ENCODE measurements at regions not wholly inside any gene's neighbourhood (a gene's known extent, or its start where the extent isn't known, plus 50 kb on each side); places are given as distances from the start of the nearest gene placed in this dataset.
"Not testable (repeated sequence)": the region's sequence is repeated elsewhere in the genome, so short reads cannot be mapped to it uniquely, and the experiment has no call there.

DNA sequence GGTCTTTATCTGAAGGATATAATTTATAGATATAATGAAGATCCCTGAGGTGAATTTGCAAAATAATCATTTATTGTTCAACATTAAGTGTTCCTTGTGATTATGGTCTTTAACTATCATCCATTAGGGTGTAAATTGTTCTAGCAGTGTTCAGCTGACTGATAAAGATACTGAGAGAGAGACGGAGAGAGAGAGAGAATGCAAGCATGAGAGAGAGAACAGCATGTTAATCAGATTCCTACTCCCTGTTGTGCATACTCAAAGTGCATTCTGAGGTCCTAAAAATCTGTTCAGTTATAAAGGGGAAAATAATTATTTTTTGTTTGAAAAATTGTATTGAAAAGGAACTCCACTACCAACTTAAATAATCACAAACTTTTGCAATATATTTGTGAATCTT, 271.0 kb upstream of the CBLB start:
- H3K36me3 ChIP-seq = no peaks in the 10 kb centered on the region
- TF ChIP-seq CTCF (IDR thresholded peaks at IDR 0.05) = no peak
- DNase-seq (ENCODE audit: low spot score) (no peak), ATAC-seq (ENCODE audit: insufficient number of reproducible peaks, low FRiP score, low read depth) (no peak)
- no peaks in the 10 kb centered on the region for H3K9me3 ChIP-seq
- no peak overlapping the region for H3K27ac ChIP-seq
- no peaks in the 10 kb centered on the region for H3K27me3 ChIP-seq (replicated peaks; ENCODE audit: insufficient read depth)
- no peaks in the 10 kb centered on the region for H3K4me1 ChIP-seq (ENCODE audit: control insufficient read depth in 1 of 2, low read depth in 2 of 2)
- H3K4me3 ChIP-seq = no peak overlapping the region

DNA sequence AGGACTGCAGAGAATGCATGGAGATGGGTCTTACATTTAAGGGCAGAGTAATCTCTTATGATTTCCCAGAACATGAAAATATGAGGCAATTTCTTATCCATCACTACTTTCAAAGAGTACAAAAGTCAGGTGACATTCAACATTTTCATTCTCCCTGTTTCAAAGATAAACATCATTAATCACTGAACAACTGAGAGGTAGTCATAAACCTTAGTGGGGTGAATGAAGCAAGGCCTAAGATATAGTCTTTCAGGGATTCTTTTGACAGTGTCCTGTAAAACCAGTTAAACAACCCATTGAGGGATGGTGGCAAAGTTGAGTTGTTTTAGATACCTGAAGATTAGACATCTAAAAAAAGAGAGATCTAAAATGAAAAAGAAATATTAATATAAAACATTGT, 271.6 kb upstream of the CBLB start:
- Histone ChIP-seq H3K4me1 (ENCODE audit: control insufficient read depth in 1 of 2, low read depth in 2 of 2) (no peaks in the 10 kb centered on the region), H3K27ac (no peak overlapping the region), H3K9me3 (no peaks in the 10 kb centered on the region), H3K27me3 (replicated peaks; ENCODE audit: insufficient read depth) (no peaks in the 10 kb centered on the region), H3K36me3 (no peaks in the 10 kb centered on the region), H3K4me3 (no peak overlapping the region)
- no peak for DNase-seq (ENCODE audit: low spot score)
- ATAC-seq (ENCODE audit: insufficient number of reproducible peaks, low FRiP score, low read depth) = no peak
- TF ChIP-seq CTCF (IDR thresholded peaks at IDR 0.05) = no peak

DNA sequence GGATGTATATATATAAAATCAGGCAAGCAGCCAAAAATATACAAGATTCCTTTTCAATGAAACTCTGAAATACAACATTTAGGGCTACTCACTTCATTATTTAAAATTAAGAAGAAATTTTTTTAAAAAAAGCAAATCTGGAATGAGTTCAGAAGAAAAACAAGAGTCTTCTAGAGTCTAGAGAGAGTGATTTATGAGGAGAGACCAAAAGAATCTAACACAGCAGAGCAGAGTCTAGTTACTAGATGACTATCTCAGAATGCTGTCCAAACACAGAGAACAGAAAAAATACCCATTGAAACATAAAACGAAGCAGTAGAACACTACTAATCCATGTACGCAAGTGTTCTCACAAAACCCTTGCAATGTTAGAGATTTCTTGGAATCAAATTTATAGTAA, 275.2 kb upstream of the CBLB start:
- TF ChIP-seq CTCF (IDR thresholded peaks at IDR 0.05) = no peak
- Histone ChIP-seq H3K27ac (no peak overlapping the region), H3K27me3 (replicated peaks; ENCODE audit: insufficient read depth) (no peaks in the 10 kb centered on the region), H3K4me3 (no peak overlapping the region), H3K36me3 (no peaks in the 10 kb centered on the region), H3K9me3 (no peaks in the 10 kb centered on the region), H3K4me1 (ENCODE audit: control insufficient read depth in 1 of 2, low read depth in 2 of 2) (no peaks in the 10 kb centered on the region)
- DNase-seq (ENCODE audit: low spot score) (no peak), ATAC-seq (ENCODE audit: insufficient number of reproducible peaks, low FRiP score, low read depth) (no peak)

DNA sequence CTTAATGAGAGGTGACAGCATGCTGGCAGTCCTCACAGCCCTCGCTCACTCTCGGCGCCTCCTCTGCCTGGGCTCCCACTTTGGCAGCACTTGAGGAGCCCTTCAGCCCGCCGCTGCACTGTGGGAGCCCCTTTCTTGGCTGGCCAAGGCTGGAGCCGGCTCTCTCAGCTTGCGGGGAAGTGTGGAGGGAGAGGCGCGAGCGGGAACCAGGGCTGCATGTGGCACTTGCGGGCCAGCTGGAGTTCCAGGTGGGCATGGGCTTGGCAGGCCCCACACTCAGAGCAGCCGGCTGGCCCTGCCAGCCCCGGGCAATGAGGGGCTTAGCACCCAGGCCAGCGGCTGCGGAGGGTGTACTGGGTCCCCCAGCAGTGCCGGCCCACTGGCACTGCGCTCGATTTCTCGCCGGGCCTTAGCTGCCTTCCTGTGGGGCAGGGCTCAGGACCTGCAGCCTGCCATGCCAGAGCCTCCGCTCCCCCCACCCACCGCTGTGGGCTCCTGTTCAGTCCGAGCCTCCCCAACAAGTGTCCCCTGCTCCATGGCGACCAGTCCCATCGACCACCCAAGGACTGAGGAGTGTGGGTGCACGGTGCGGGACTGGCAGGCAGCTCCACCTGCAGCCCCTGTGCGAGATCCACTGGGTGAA, 279.7 kb upstream of the CBLB start:
- H3K4me1 ChIP-seq (ENCODE audit: control insufficient read depth in 1 of 2, low read depth in 2 of 2); H3K27me3 ChIP-seq (replicated peaks; ENCODE audit: insufficient read depth); H3K9me3 ChIP-seq; H3K4me3 ChIP-seq; DNase-seq (ENCODE audit: low spot score); ATAC-seq (ENCODE audit: insufficient number of reproducible peaks, low FRiP score, low read depth); H3K36me3 ChIP-seq; H3K27ac ChIP-seq: not testable (repeated sequence)

DNA sequence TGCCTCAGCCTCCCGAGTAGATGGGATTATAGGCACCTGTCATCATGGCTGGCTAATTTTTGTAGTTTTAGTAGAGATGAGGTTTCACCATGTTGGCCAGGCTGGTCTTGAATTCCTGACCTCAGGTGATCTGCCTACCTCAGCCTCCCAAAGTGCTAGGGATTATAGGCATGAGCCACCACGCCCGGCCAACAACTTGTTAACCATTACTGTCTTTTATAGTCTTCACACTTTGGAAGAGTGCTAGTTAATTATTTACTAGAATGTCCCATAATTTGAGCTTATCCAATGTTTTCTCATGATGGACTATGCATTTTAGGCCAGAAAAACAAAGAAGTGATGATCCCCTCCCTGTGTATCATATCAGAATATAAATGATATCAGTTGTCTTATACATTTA, 288.6 kb upstream of the CBLB start:
- ATAC-seq (ENCODE audit: insufficient number of reproducible peaks, low FRiP score, low read depth) = no peak

More for the DNA sequence above, 288.6 kb upstream of the CBLB start:
- H3K9me3 ChIP-seq = no peaks in the 10 kb centered on the region
- no peak for TF ChIP-seq CTCF (IDR thresholded peaks at IDR 0.05)
- H3K36me3 ChIP-seq = no peaks in the 10 kb centered on the region
- H3K27me3 ChIP-seq (replicated peaks; ENCODE audit: insufficient read depth) = no peaks in the 10 kb centered on the region
- no peaks in the 10 kb centered on the region for H3K4me1 ChIP-seq (ENCODE audit: control insufficient read depth in 1 of 2, low read depth in 2 of 2)
- H3K27ac ChIP-seq = no peak overlapping the region
- no peak for DNase-seq (ENCODE audit: low spot score)
- H3K4me3 ChIP-seq = no peak overlapping the region
